DMS79 (cell line): ENCODE measurements at regions not wholly inside any gene's neighbourhood (a gene's known extent, or its start where the extent isn't known, plus 50 kb on each side); places are given as distances from the start of the nearest gene placed in this dataset.

Experiments
- DNase-seq: peaks from one replicate; lab custom pipeline; 2025; lab: John Stamatoyannopoulos, UW

GRCh38 chr9:117486426-117486825 lies 71.6 kb upstream of the ASTN2 start:
- DNase-seq = no peak

- no peak for DNase-seq
Observed at GRCh38 chr9:117485176-117485575, 70.3 kb upstream of the ASTN2 start.

- DNase-seq = no peak
Observed at GRCh38 chr9:117480729-117481128, 65.9 kb upstream of the ASTN2 start.

- no peak for DNase-seq
Observed at GRCh38 chr9:117480253-117480652, 65.4 kb upstream of the ASTN2 start.

GRCh38 chr9:117473293-117473692 lies 58.4 kb upstream of the ASTN2 start:
- DNase-seq = no peak

- DNase-seq = no peak
Observed at GRCh38 chr9:117470902-117471301, 56.0 kb upstream of the ASTN2 start.

GRCh38 chr9:117470455-117470854 lies 55.6 kb upstream of the ASTN2 start:
- no peak for DNase-seq

GRCh38 chr9:117466111-117466510 lies 51.3 kb upstream of the ASTN2 start:
- DNase-seq = no peak

- DNase-seq = no peak
Observed at GRCh38 chr9:117465706-117466105, 50.8 kb upstream of the ASTN2 start.

- DNase-seq = no peak
Observed at GRCh38 chr9:117464941-117465616, 50.2 kb upstream of the ASTN2 start.
